ENCODE measurements at regions not wholly inside any gene's neighbourhood (a gene's known extent, or its start where the extent isn't known, plus 50 kb on each side); places are given as distances from the start of the nearest gene placed in this dataset.

DNA sequence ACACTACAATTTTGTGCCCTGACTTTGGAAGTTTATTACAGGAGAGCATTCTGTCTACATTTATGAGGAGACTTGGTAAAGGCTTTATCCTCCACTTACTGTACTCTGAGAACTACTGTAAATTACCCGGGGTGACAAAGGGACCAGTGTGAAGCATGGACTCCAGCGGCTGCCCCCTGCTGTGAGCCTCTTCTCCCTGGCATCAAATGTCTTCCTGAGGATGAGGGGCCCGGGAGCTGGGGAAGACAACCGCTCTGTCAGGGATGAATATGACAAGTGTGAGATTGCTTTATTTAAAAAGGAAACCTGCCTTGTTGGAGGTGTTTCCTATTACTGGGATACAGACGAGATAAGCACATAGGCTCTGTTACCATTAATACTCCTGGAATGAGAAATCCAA, 714.8 kb downstream of the CCSER2 start:
- Histone ChIP-seq H3K27ac (ENCODE audit: low read depth) (no peak overlapping the region), H3K4me3 (ENCODE audit: low read depth, low read length) (no peak overlapping the region), H3K36me3 (ENCODE audit: insufficient read depth) (no peaks in the 10 kb centered on the region), H3K4me1 (ENCODE audit: insufficient read depth) (no peaks in the 10 kb centered on the region)
- DNase-seq (ENCODE audit: extremely low spot score), result no peak
- 70% methylated on average over 5 of the region's 5 CpGs for WGBS

DNA sequence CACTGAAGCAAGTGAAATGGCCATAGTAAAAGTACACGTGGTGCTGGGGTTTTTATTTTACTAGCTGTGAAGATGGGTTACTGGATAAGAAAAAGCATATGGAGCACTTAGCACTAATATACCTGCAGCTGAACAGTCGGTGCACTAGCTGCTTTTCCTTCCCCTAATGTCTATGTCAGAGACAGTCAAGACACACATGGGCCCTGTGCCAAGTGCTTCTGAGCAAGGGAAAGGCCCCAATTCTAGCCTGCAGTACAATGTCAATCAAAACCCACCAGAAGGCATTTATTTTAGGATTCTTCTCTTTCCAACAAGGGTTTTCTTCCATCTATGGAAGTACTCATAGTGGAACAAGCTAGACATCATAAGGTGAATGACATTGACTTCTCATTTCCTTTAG, 716.7 kb downstream of the CCSER2 start:
- Histone ChIP-seq H3K27ac (ENCODE audit: low read depth) (no peak overlapping the region), H3K36me3 (ENCODE audit: insufficient read depth) (no peaks in the 10 kb centered on the region), H3K4me1 (ENCODE audit: insufficient read depth) (no peaks in the 10 kb centered on the region), H3K4me3 (ENCODE audit: low read depth, low read length) (no peak overlapping the region)
- no peak for DNase-seq (ENCODE audit: extremely low spot score)
- 30% methylated on average over 2 of the region's 2 CpGs for WGBS

DNA sequence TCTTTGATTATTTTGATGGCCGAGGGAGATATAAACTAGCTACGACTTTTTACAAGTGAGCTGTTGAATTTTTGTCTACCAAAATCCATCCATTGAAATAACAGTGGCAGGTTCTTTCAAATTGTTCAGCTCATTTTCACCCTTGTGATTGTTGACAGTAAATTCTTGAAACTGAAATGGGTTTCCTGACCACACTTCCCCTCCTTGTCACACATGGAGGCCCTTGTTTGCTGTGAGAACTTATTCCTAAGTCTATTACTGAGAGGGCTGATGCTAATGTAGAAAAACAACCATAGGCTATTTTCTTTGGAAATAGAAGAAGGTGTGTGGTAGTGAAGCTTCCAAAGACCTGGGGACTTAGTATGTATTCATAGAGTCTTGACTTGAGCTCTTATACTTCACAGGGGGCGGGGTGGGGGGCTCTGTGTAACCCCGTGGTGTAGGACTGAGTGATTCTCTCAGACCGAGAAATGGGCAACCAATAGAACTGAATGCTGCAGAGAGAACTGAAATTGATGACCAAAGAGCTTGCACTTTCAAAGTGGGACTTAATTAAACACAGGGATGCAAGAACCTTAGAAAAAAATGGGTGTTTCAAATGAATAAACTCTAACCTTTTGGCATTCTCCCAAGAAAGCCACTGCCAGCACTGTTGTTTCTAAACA, 718.9 kb downstream of the CCSER2 start:
- Histone ChIP-seq H3K36me3 (ENCODE audit: insufficient read depth) (no peaks in the 10 kb centered on the region), H3K27ac (ENCODE audit: low read depth) (no peak overlapping the region), H3K4me1 (ENCODE audit: insufficient read depth) (no peaks in the 10 kb centered on the region), H3K4me3 (ENCODE audit: low read depth, low read length) (no peak overlapping the region)
- 69% methylated on average over 5 of the region's 5 CpGs for WGBS
- no peak for DNase-seq (ENCODE audit: extremely low spot score)

DNA sequence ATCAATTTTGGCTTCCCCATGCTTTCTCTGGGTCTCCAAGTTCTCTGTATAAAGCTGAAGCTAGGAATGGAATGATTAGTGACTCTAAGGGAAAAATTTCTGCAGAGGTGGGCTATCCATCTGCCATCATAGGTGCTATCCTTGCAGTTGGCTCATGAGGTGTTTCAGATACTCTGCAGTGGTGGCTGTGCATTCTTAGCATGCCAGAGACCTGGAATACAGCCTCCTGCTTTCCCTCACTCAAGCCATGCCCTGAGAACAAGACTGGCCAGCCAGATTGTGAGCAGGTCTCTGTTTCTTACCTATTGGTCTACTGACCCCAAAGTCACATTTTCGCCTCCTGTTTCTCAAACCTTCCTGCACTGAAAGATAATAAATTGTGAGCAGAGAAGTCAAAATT, 719.6 kb downstream of the CCSER2 start:
- DNase-seq (ENCODE audit: extremely low spot score), result no peak
- Histone ChIP-seq H3K4me3 (ENCODE audit: low read depth, low read length) (no peak overlapping the region), H3K4me1 (ENCODE audit: insufficient read depth) (no peaks in the 10 kb centered on the region), H3K36me3 (ENCODE audit: insufficient read depth) (no peaks in the 10 kb centered on the region), H3K27ac (ENCODE audit: low read depth) (no peak overlapping the region)
- 77% methylated on average over 1 of the region's 1 CpG for WGBS

DNA sequence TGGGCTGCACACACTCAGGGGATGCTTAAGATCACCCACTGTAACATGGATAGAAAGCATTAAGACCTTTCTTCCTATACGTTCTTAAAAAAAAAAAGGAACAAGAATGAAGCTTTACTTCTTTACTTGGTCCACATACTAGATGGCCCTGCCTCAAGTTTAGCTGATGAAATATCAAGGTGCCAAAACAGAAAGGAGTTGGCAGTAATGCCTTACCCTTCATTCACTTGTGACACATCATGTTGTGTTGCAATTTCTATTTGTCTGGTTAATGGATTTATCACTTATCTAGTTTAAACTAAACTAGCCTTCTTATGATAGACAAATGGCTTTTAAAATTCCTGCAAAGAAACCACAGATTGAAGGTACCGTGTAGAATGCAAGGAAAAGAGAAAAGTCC, 720.3 kb downstream of the CCSER2 start:
- H3K4me1 ChIP-seq (ENCODE audit: insufficient read depth), result no peaks in the 10 kb centered on the region
- no peak overlapping the region for H3K27ac ChIP-seq (ENCODE audit: low read depth)
- H3K4me3 ChIP-seq (ENCODE audit: low read depth, low read length), result no peak overlapping the region
- H3K36me3 ChIP-seq (ENCODE audit: insufficient read depth), result no peaks in the 10 kb centered on the region
- DNase-seq (ENCODE audit: extremely low spot score), result no peak
- 70% methylated on average over 2 of the region's 2 CpGs for WGBS

DNA sequence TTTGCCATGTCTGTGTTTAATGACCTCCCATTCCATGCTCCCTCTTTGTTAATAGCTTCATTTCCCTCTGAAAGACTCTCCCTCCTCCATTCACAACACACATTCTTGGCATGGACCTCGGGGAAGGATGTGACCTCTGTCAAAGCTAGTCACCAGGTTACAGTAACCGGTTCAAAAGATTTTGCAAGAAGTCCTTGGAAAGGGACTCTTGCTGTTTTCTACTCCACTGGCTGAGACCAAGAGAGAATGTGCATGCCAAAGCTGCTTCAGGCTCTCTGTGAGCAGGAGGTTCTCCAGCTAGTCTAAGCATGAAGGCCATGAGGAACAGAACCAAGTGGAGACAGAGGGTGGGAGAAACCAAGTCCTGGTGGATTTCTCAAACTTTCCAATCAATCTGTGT, 732.6 kb downstream of the CCSER2 start:
- WGBS, result 67% methylated on average over 2 of the region's 2 CpGs
- Histone ChIP-seq H3K4me1 (ENCODE audit: insufficient read depth) (no peaks in the 10 kb centered on the region), H3K27ac (ENCODE audit: low read depth) (no peak overlapping the region), H3K36me3 (ENCODE audit: insufficient read depth) (no peaks in the 10 kb centered on the region), H3K4me3 (ENCODE audit: low read depth, low read length) (no peak overlapping the region)
- DNase-seq (ENCODE audit: extremely low spot score), result no peak

DNA sequence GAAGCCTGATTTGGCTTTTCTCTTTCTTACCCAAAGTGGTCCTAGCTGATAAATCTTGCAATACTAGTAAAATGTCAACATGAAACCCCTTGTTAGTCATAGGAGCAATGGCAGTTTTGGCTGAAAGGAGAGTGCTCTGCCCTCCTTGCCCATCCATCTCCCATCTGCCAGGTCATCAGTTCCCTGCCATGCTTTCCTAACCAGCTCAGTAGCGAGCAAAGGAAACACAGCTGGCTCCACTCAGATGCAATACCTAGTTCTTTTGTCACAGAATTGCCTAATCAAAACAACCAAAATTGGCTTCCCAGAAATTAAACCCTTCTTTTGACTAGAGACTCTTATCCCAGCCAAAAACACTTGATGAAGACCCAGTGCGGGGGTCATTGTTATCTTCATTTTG, 733.0 kb downstream of the CCSER2 start:
- Histone ChIP-seq H3K4me1 (ENCODE audit: insufficient read depth) (no peaks in the 10 kb centered on the region), H3K36me3 (ENCODE audit: insufficient read depth) (no peaks in the 10 kb centered on the region), H3K27ac (ENCODE audit: low read depth) (no peak overlapping the region), H3K4me3 (ENCODE audit: low read depth, low read length) (no peak overlapping the region)
- 81% methylated on average over 2 of the region's 2 CpGs for WGBS
- no peak for DNase-seq (ENCODE audit: extremely low spot score)

DNA sequence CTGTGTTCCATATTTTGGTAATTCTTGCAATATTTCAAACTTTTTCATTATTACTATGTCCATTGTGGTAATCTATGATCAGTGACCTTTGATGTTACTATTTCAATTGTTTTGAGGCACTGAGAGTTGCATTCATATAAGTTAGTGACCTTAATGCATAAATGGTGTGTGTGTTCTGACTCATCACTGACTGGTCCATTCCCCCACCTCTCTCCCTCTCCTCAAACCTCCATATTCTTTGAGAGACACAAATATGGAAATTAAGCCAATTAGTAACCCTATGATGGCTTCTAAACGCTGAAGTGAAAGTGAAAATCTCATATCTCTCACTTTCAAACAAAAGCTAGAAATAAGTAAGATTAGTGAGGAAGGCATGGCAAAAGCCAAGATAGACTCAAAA, 739.6 kb downstream of the CCSER2 start:
- no peaks in the 10 kb centered on the region for H3K36me3 ChIP-seq (ENCODE audit: insufficient read depth)
- DNase-seq (ENCODE audit: extremely low spot score), result no peak
- H3K4me3 ChIP-seq (ENCODE audit: low read depth, low read length), result no peak overlapping the region
- H3K27ac ChIP-seq (ENCODE audit: low read depth), result no peak overlapping the region
- no peaks in the 10 kb centered on the region for H3K4me1 ChIP-seq (ENCODE audit: insufficient read depth)
- 78% methylated on average over 1 of the region's 1 CpG for WGBS

DNA sequence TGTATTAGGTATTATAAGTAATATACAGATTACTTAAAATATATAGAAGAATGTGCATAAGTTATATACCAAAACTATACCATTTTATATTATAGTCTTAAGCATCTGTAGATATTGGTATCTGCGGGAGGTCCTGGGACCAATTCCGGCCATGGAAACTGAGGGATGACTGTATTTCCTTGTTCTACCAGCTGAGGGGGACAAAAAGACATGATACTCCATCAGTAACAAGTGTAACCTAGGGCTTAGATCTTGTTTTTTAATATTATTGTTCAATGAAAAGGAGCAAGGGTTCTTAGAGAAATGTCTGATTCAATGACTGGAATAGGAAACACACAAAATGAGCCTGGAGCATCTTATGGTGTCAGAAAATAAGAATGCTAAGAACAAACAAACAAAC, 752.5 kb downstream of the CCSER2 start:
- whole genome bisulfite sequencing, result 71% methylated on average over 2 of the region's 2 CpGs
- Histone ChIP-seq H3K36me3 (ENCODE audit: insufficient read depth) (no peaks in the 10 kb centered on the region), H3K27ac (ENCODE audit: low read depth) (no peak overlapping the region), H3K4me3 (ENCODE audit: low read depth, low read length) (no peak overlapping the region), H3K4me1 (ENCODE audit: insufficient read depth) (no peaks in the 10 kb centered on the region)
- no peak for DNase-seq (ENCODE audit: extremely low spot score)

DNA sequence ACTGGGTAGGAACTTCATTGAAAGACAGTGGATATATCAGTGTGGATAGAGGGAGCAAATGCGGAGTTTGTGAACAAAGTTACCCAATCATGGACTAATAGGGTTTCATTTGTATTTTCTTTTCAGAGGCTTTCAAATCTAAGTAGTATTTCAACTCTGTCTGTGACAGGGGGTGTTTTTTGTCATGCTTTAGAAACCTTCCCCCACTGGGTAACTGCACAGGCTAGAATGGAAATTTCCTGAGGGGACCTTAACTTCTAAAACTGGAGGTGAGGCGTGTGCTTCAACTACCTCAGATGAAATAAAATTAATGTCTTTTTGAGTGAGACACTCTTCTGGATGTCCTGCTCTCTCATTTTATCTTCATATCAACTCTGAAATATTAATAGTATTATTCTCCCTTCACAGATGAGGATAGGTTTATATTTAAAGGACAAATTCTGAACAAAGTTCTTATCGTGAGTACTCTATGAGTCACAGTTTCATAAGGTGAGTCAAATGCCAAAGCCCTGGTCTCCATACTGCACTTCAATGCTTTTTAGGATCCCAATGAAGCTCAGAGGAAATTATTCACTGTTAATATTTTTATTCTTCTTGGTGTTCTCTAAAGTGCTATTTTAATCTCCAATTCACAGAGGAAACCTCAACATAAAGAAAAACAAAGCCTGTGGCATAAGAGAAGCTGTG, 770.6 kb downstream of the CCSER2 start:
- H3K4me3 ChIP-seq (ENCODE audit: low read depth, low read length), result no peak overlapping the region
- no peak for DNase-seq (ENCODE audit: extremely low spot score)
- 88% methylated on average over 3 of the region's 3 CpGs for WGBS
- H3K36me3 ChIP-seq (ENCODE audit: insufficient read depth), result no peaks in the 10 kb centered on the region
- H3K27ac ChIP-seq (ENCODE audit: low read depth), result no peak overlapping the region
- H3K4me1 ChIP-seq (ENCODE audit: insufficient read depth), result no peaks in the 10 kb centered on the region

DNA sequence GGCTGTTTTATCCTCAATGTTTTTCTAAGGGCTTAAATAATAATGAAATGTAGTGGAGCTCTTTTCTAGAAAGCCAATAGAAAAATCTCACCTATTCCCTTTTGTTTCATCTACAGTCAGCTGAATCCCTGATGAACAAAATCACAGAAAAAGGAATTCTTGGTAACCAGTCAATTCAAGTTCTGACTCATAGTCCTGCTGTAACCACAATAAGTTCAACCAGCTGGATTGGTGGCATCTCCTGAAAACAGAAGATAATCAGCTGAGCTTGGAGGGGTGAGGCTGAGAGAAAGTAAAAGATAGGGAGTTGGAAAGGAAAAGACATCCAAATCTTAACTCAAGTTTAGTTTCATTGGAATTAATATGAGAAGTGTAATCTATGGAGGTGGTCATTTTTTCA, 772.1 kb downstream of the CCSER2 start:
- no peaks in the 10 kb centered on the region for H3K36me3 ChIP-seq (ENCODE audit: insufficient read depth)
- DNase-seq (ENCODE audit: extremely low spot score), result no peak
- no peak overlapping the region for H3K27ac ChIP-seq (ENCODE audit: low read depth)
- H3K4me1 ChIP-seq (ENCODE audit: insufficient read depth), result no peaks in the 10 kb centered on the region
- H3K4me3 ChIP-seq (ENCODE audit: low read depth, low read length), result no peak overlapping the region

DNA sequence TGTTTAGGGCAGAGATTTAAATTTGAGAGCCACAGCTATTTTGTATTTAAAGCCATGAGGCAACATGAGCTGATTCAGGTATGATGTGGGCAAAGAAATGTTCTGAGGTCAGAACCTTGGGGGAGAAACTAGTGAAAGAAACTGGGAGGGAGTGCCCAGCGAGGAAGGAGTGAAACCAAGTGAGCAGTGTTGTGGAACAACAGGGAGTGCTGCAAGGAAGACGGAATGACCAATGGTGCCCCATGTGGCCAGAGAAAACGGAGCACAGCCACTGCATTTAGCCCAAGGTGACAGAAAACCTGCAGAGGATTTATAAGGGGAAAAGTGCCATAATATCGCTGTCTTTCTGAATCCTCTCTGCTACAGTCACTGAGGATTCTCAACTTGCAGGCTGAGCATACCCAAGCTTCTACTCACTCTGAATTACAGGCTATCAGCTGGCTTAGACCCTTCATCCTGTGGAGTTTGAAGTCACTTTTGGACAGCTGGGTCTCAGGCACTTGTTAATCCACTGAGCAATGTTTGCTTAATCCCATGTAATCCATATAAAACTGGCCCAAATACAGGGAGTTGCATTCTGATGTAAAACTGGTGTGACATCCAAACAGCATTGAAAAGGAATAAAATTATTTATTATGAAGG, 777.3 kb downstream of the CCSER2 start:
- Histone ChIP-seq H3K36me3 (ENCODE audit: insufficient read depth) (no peaks in the 10 kb centered on the region), H3K4me3 (ENCODE audit: low read depth, low read length) (no peak overlapping the region), H3K4me1 (ENCODE audit: insufficient read depth) (no peaks in the 10 kb centered on the region), H3K27ac (ENCODE audit: low read depth) (no peak overlapping the region)
- DNase-seq (ENCODE audit: extremely low spot score), result no peak
- 46% methylated on average over 4 of the region's 4 CpGs for WGBS

DNA sequence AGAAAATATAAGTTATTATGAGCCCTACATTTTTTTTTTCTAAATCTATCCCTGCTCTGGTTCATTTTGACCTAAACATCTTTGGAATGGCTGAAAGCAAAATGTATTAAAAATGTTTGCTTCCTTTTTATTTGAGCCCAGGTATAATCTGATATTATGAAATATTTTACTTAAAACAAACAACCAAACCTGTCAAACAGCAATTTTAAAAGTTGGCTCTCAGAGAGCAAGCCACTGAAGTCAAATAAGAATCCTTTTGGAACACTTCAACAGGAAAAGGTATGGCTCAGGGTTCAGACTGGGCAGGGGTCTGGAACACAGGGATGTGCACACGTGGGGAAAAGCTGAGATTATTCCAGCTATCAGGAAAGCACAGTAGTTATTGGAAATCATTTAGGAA, 782.9 kb downstream of the CCSER2 start:
- H3K4me3 ChIP-seq (ENCODE audit: low read depth, low read length), result no peak overlapping the region
- H3K27ac ChIP-seq (ENCODE audit: low read depth), result no peak overlapping the region
- no peaks in the 10 kb centered on the region for H3K36me3 ChIP-seq (ENCODE audit: insufficient read depth)
- no peak for DNase-seq (ENCODE audit: extremely low spot score)
- WGBS, result 53% methylated on average over 1 of the region's 1 CpG
- no peaks in the 10 kb centered on the region for H3K4me1 ChIP-seq (ENCODE audit: insufficient read depth)

DNA sequence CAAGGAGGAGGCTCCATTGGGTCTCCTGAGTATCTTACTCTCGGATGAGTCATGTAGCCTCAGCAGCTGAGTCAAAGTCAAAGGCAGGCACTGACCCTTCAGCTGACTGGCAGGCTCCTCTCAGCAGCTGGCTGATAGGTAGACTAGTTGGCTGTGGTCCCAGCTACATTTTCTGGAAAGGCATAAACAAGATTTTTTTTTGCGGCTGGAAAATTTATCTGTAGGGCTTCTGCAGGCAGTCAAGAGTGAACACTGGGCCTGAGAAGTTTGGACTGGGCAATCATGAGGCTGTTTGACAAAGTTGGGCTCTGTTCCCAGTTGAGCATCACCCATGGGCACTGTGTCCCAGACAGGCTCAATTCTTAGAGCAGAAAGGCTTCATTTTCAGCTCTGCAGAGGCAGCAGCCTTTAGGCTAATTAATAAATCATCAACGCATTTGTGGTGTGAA, 796.2 kb downstream of the CCSER2 start:
- H3K4me1 ChIP-seq (ENCODE audit: insufficient read depth), result no peaks in the 10 kb centered on the region
- no peak overlapping the region for H3K27ac ChIP-seq (ENCODE audit: low read depth)
- no peak overlapping the region for H3K4me3 ChIP-seq (ENCODE audit: low read depth, low read length)
- WGBS, result 80% methylated on average over 3 of the region's 3 CpGs
- DNase-seq (ENCODE audit: extremely low spot score), result no peak
- no peaks in the 10 kb centered on the region for H3K36me3 ChIP-seq (ENCODE audit: insufficient read depth)

Measured in urinary bladder (tissue), 3 donors.